ENCODE measurements at regions not wholly inside any gene's neighbourhood (a gene's known extent, or its start where the extent isn't known, plus 50 kb on each side); places are given as distances from the start of the nearest gene placed in this dataset.
"Not testable (repeated sequence)": the region's sequence is repeated elsewhere in the genome, so short reads cannot be mapped to it uniquely, and the experiment has no call there.

GRCh38 chr14:59134307-59134706, 54.2 kb upstream of the DAAM1 start:
- ChIA-PET POLR2A (no interaction called here), CTCF (interaction anchor here (2.5 to 2.7 kb wide), 2 partner anchors 10 to 309 kb away, joined by 8 to 11 read pairs; no protein-coding TSS in a partner anchor)
- Mint-ChIP-seq H3K9me3 (ENCODE audit: insufficient read depth) (no peaks in the 10 kb centered on the region), H3K4me3 (no peak overlapping the region), H3K27ac (no peak overlapping the region), H3K4me1 (no peaks in the 10 kb centered on the region), H3K27me3 (no peaks in the 10 kb centered on the region)
- Histone ChIP-seq H3K4me3 (ENCODE audit: control extremely low read depth in 1 of 5, extremely low read depth in 1 of 5, insufficient read depth in 1 of 5, low read depth in 2 of 5, low read length in 4 of 5) (no peak overlapping the region), H2AFZ (ENCODE audit: insufficient read depth, low read depth, low read length, poor library complexity, severe bottlenecking) (no peak overlapping the region), H3K4me2 (replicated peaks; ENCODE audit: low read depth, low read length, poor library complexity, severe bottlenecking) (no peak overlapping the region), H3K4me1 (ENCODE audit: control insufficient read depth in 2 of 2, insufficient read depth in 2 of 2, low read length in 2 of 2) (no peaks in the 10 kb centered on the region), H4K20me1 (ENCODE audit: control insufficient read depth, insufficient read depth, low read length, poor library complexity, severe bottlenecking) (no peaks in the 10 kb centered on the region), H3K27ac (ENCODE audit: low read length in 2 of 2) (no peak overlapping the region), H3K9me3 (ENCODE audit: control extremely low read depth in 1 of 3, control insufficient read depth in 2 of 3, insufficient read depth in 1 of 3, low read length in 2 of 3) (no peaks in the 10 kb centered on the region), H3K36me3 (replicated peaks in 1 of 2; ENCODE audit: control extremely low read depth in 1 of 2, control insufficient read depth in 1 of 2, extremely low read depth in 1 of 2, insufficient read depth in 2 of 2, low read length in 1 of 2) (no peaks in the 10 kb centered on the region), H3K79me2 (ENCODE audit: control insufficient read depth, insufficient read depth, low read length) (no peaks in the 10 kb centered on the region), H3K27me3 (replicated peaks in 1 of 4; ENCODE audit: control extremely low read depth in 1 of 4, control insufficient read depth in 3 of 4, insufficient read depth in 4 of 4, low read length in 3 of 4) (no peaks in the 10 kb centered on the region), H3K9ac (ENCODE audit: low read length) (no peak overlapping the region)
- TF ChIP-seq EZH2 (IDR thresholded peaks at IDR 0.05; ENCODE audit: borderline replicate concordance, insufficient read depth, low read depth, low read length, poor library complexity, severe bottlenecking) (no peak), CTCF (IDR thresholded peaks at IDR 0.05) (no peak)
- 100% methylated on average over 3 of the region's 3 CpGs for WGBS (ENCODE audit: insufficient coverage)
- DNase-seq (no peak), ATAC-seq (ENCODE audit: low read depth) (no peak)
- intact Hi-C loops (cut with micrococcal nuclease) = no loop called here

GRCh38 chr14:59137256-59137655, 51.2 kb upstream of the DAAM1 start:
- Histone ChIP-seq H3K79me2 (ENCODE audit: control insufficient read depth, insufficient read depth, low read length) (no peaks in the 10 kb centered on the region), H3K4me3 (ENCODE audit: control extremely low read depth in 1 of 5, extremely low read depth in 1 of 5, insufficient read depth in 1 of 5, low read depth in 2 of 5, low read length in 4 of 5) (no peak overlapping the region), H3K27me3 (replicated peaks in 1 of 4; ENCODE audit: control extremely low read depth in 1 of 4, control insufficient read depth in 3 of 4, insufficient read depth in 4 of 4, low read length in 3 of 4) (no peaks in the 10 kb centered on the region), H3K9ac (ENCODE audit: low read length) (no peak overlapping the region), H3K9me3 (ENCODE audit: control extremely low read depth in 1 of 3, control insufficient read depth in 2 of 3, insufficient read depth in 1 of 3, low read length in 2 of 3) (no peaks in the 10 kb centered on the region), H3K27ac (ENCODE audit: low read length in 2 of 2) (no peak overlapping the region), H3K4me1 (ENCODE audit: control insufficient read depth in 2 of 2, insufficient read depth in 2 of 2, low read length in 2 of 2) (no peaks in the 10 kb centered on the region), H4K20me1 (ENCODE audit: control insufficient read depth, insufficient read depth, low read length, poor library complexity, severe bottlenecking) (no peaks in the 10 kb centered on the region), H3K36me3 (replicated peaks in 1 of 2; ENCODE audit: control extremely low read depth in 1 of 2, control insufficient read depth in 1 of 2, extremely low read depth in 1 of 2, insufficient read depth in 2 of 2, low read length in 1 of 2) (no peaks in the 10 kb centered on the region), H3K4me2 (replicated peaks; ENCODE audit: low read depth, low read length, poor library complexity, severe bottlenecking) (no peak overlapping the region), H2AFZ (ENCODE audit: insufficient read depth, low read depth, low read length, poor library complexity, severe bottlenecking) (no peak overlapping the region)
- no peak for TF ChIP-seq CTCF (IDR thresholded peaks at IDR 0.05)
- TF ChIP-seq EZH2 (IDR thresholded peaks at IDR 0.05; ENCODE audit: borderline replicate concordance, insufficient read depth, low read depth, low read length, poor library complexity, severe bottlenecking) = no peak
- ATAC-seq (ENCODE audit: low read depth) (no peak), DNase-seq (no peak)
- Mint-ChIP-seq H3K4me1 (no peaks in the 10 kb centered on the region), H3K4me3 (no peak overlapping the region), H3K27ac (no peak overlapping the region), H3K27me3 (no peaks in the 10 kb centered on the region), H3K9me3 (ENCODE audit: insufficient read depth) (no peaks in the 10 kb centered on the region)
- WGBS (ENCODE audit: insufficient coverage) = 96% methylated on average over 3 of the region's 3 CpGs
- intact Hi-C loops (cut with micrococcal nuclease) = no loop called here
- ChIA-PET CTCF (interaction anchor here (2.1 kb wide), 1 partner anchor 10 kb away, joined by 5 read pairs; no protein-coding TSS in a partner anchor), POLR2A (no interaction called here)

- CTCF ChIA-PET = interaction anchor here (2.1 kb wide), 1 partner anchor 12 kb away, joined by 5 read pairs; no protein-coding TSS in a partner anchor
Observed at GRCh38 chr14:59138576-59138975, 49.9 kb upstream of the DAAM1 start.

More at GRCh38 chr14:59138576-59138975, 49.9 kb upstream of the DAAM1 start:
- DNase-seq; H3K27me3 Mint-ChIP-seq; H3K4me2 ChIP-seq (replicated peaks; ENCODE audit: low read depth, low read length, poor library complexity, severe bottlenecking); H3K4me3 Mint-ChIP-seq; intact Hi-C loops (cut with micrococcal nuclease); H3K36me3 ChIP-seq (replicated peaks in 1 of 2; ENCODE audit: control extremely low read depth in 1 of 2, control insufficient read depth in 1 of 2, extremely low read depth in 1 of 2, insufficient read depth in 2 of 2, low read length in 1 of 2); H3K4me1 ChIP-seq (ENCODE audit: control insufficient read depth in 2 of 2, insufficient read depth in 2 of 2, low read length in 2 of 2); ATAC-seq (ENCODE audit: low read depth); H3K9me3 Mint-ChIP-seq (ENCODE audit: insufficient read depth); H4K20me1 ChIP-seq (ENCODE audit: control insufficient read depth, insufficient read depth, low read length, poor library complexity, severe bottlenecking); H2AFZ ChIP-seq (ENCODE audit: insufficient read depth, low read depth, low read length, poor library complexity, severe bottlenecking); H3K27me3 ChIP-seq (replicated peaks in 1 of 4; ENCODE audit: control extremely low read depth in 1 of 4, control insufficient read depth in 3 of 4, insufficient read depth in 4 of 4, low read length in 3 of 4); H3K9me3 ChIP-seq (ENCODE audit: control extremely low read depth in 1 of 3, control insufficient read depth in 2 of 3, insufficient read depth in 1 of 3, low read length in 2 of 3); H3K9ac ChIP-seq (ENCODE audit: low read length); H3K79me2 ChIP-seq (ENCODE audit: control insufficient read depth, insufficient read depth, low read length); H3K27ac ChIP-seq (ENCODE audit: low read length in 2 of 2); H3K4me3 ChIP-seq (ENCODE audit: control extremely low read depth in 1 of 5, extremely low read depth in 1 of 5, insufficient read depth in 1 of 5, low read depth in 2 of 5, low read length in 4 of 5); POLR2A ChIA-PET; H3K4me1 Mint-ChIP-seq; H3K27ac Mint-ChIP-seq: not testable (repeated sequence)
- no CpG with 5 or more reads among the region's 5 CpGs for WGBS (ENCODE audit: insufficient coverage)

Measured in B cell (primary cell).